Transverse colon (tissue), 4 donors: ENCODE measurements at regions not wholly inside any gene's neighbourhood (a gene's known extent, or its start where the extent isn't known, plus 50 kb on each side); places are given as distances from the start of the nearest gene placed in this dataset.

ENCODE experiments used
- DNase-seq: peaks from one replicate; pipeline ENCODE4 v3.0.0-alpha.2; 2019
- H3K27ac ChIP-seq, 4 donors: fragments of 200-600 bp; sonication (generic); 2 replicates each; pipeline ENCODE4 v1.5.1; 2016 to 2018; ENCODE audit warnings: inconsistent platforms in 4 of 4
- H3K27me3 ChIP-seq: fragments of 200-600 bp; sonication (generic); 2 replicates; pipeline ENCODE4 v1.5.1; 2017; ENCODE audit warnings: inconsistent platforms
- H3K36me3 ChIP-seq, 4 donors: fragments of 200-600 bp; sonication (generic); 2 replicates each; pipeline ENCODE4 v1.5.1; 2017 to 2019; ENCODE audit warnings: inconsistent platforms in 4 of 4
- H3K4me1 ChIP-seq, 4 donors: fragments of 200-600 bp; sonication (generic); 2 replicates each; pipeline ENCODE4 v1.5.1; 2017 to 2020; ENCODE audit warnings: inconsistent platforms in 4 of 4
- H3K4me3 ChIP-seq, 4 donors: fragments of 200-600 bp; sonication (generic); 1 replicate in 1 of 4; 2 replicates in 3 of 4; pipeline versions ENCODE4 v1.5.1 to v1.6.1; 2017 to 2019; ENCODE audit warnings: inconsistent platforms in 4 of 4
- H3K9me3 ChIP-seq, 2 donors: fragments of 200-600 bp; sonication (generic); 2 replicates each; pipeline ENCODE4 v1.5.1; 2017 to 2019; ENCODE audit warnings: inconsistent platforms in 2 of 2
- CTCF ChIP-seq, 5 experiments: fragments of 200-600 bp in 3 of 5; fragments of 450-650 bp in 2 of 5; sonication (generic) in 3 of 5; IDR thresholded peaks; 1 replicate in 2 of 5; 2 replicates in 3 of 5; pipeline ENCODE4 v1.5.1; 2016 to 2017; ENCODE audit warnings: antibody characterized with exemption in 5 of 5, inconsistent platforms in 3 of 5, mild to moderate bottlenecking in 2 of 5, moderate library complexity in 1 of 5
- EP300 ChIP-seq: sonication (generic); formaldehyde crosslinking; IDR thresholded peaks from one replicate; pipeline ENCODE4 v1.6.1; 2017; ENCODE audit warnings: antibody characterized with exemption, low read depth
- POLR2A ChIP-seq: fragments of 450-650 bp; IDR thresholded peaks from one replicate; pipeline ENCODE4 v1.6.1; 2016; ENCODE audit warnings: antibody characterized with exemption, mild to moderate bottlenecking, moderate library complexity
- POLR2AphosphoS5 ChIP-seq, 3 donors: sonication (generic); formaldehyde crosslinking; IDR thresholded peaks; one replicate each; pipeline ENCODE4 v1.6.1; 2016; ENCODE audit warnings: antibody characterized with exemption in 3 of 3
- WGBS, 2 donors: methylation state at CpG; one replicate each; pipeline ENCODE4 v1.1.5; 2018; ENCODE audit warnings: low coverage in 1 of 2; 5-methylcytosine and 5-hydroxymethylcytosine counted together
- in situ Hi-C, 4 donors: fragments of 200-750 bp; cut with MboI; loops; one replicate each; pipeline versions ENCODE4 v1.15.0 to v1.15.1; 2017; ENCODE audit warnings: low sequenced_read_pairs in 3 of 4, low pct_ligation_motif_present in 1 of 4, low pct_unique_long_range_greater_than_20kb in 1 of 4
- intact Hi-C: fragments of 100-400 bp; cut with DNase I; formaldehyde crosslinking; loops from one replicate; pipeline ENCODE4 v1.15.1; 2023; ENCODE audit warnings: low total_unique reads

GRCh38 chr4:164304101-164304639 is 449.8 kb upstream of the SMIM31 start:
- no peak for DNase-seq
- Histone ChIP-seq H3K9me3 (no peaks in the 10 kb centered on the region), H3K4me3 (no peak overlapping the region), H3K36me3 (no peaks in the 10 kb centered on the region), H3K27me3 (no peaks in the 10 kb centered on the region), H3K27ac (no peak overlapping the region), H3K4me1 (no peaks in the 10 kb centered on the region)
- whole genome bisulfite sequencing, 2 donors = 49 to 67% methylated on average over 2 of the region's 2 CpGs
- intact Hi-C loops (no loop called here), in situ Hi-C loops (no loop called here)
- no peak for TF ChIP-seq CTCF (IDR thresholded peaks at IDR 0.05)

DNA sequence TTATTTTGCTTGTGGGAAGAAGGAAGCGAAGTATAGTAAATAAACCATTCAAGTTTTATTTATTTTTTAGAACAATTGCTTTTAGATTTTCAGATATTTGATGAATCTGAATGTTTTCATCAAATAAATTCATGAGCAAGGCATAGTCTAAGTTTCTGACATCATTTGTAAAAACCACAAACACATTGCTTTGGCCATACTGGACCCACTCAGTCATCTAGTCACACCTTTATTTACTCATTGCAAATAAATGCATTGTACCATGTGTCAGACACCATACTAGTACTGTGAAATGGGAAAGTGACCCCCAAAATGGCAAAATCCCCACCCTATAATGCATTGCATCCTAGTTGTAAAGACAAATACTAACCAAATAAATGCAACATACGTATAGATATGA is 449.1 kb upstream of the SMIM31 start:
- Histone ChIP-seq H3K27me3 (no peaks in the 10 kb centered on the region), H3K4me1 (no peaks in the 10 kb centered on the region), H3K27ac (no peak overlapping the region), H3K36me3 (no peaks in the 10 kb centered on the region), H3K9me3 (no peaks in the 10 kb centered on the region), H3K4me3 (no peak overlapping the region)
- DNase-seq = no peak
- TF ChIP-seq POLR2AphosphoS5 (IDR thresholded peaks at IDR 0.05) = no peak
- TF ChIP-seq CTCF (IDR thresholded peaks at IDR 0.05) = no peak
- no peak for TF ChIP-seq EP300
- no peak for TF ChIP-seq POLR2A
- in situ Hi-C loops = no loop called here
- WGBS, 2 donors = 69 to 71% methylated on average over 2 of the region's 2 CpGs
- intact Hi-C loops = no loop called here

DNA sequence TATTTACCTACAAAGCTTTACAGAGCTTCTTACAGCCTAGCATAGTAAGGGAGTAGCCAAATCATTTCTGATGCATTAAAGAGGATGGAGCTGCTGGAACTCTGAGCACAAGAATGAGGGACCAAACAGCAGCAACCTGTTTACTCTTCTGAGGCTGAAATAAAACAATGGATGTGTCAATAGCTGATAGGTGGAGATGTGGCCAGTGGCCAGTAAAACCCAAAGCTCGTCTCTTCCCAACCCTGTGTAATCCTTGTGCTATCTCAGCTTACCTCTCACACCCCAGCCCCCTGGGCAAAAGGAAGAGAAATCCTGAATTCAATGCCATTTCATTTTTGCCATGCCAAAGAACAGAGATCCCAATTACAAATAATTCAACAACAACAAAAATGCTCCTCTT is 446.7 kb upstream of the SMIM31 start:
- no peaks in the 10 kb centered on the region for H3K9me3 ChIP-seq
- in situ Hi-C loops = no loop called here
- TF ChIP-seq POLR2AphosphoS5 (IDR thresholded peaks at IDR 0.05) = no peak
- TF ChIP-seq EP300 = no peak
- no peak for TF ChIP-seq CTCF (IDR thresholded peaks at IDR 0.05)
- no peak for TF ChIP-seq POLR2A

GRCh38 chr4:164312671-164313070 is 441.3 kb upstream of the SMIM31 start:
- in situ Hi-C loops = no loop called here

More for the DNA sequence above, 446.7 kb upstream of the SMIM31 start:
- intact Hi-C loops = no loop called here
- no peaks in the 10 kb centered on the region for H3K27me3 ChIP-seq
- 38 to 60% methylated on average over 1 of the region's 1 CpG for WGBS, 2 donors
- no peak for DNase-seq
- no peaks in the 10 kb centered on the region for H3K4me1 ChIP-seq
- H3K4me3 ChIP-seq = no peak overlapping the region
- no peak overlapping the region for H3K27ac ChIP-seq
- no peaks in the 10 kb centered on the region for H3K36me3 ChIP-seq

More at GRCh38 chr4:164312671-164313070, 441.3 kb upstream of the SMIM31 start:
- Histone ChIP-seq H3K4me3 (no peak overlapping the region), H3K27ac (no peak overlapping the region), H3K4me1 (no peaks in the 10 kb centered on the region), H3K36me3 (no peaks in the 10 kb centered on the region), H3K27me3 (no peaks in the 10 kb centered on the region), H3K9me3 (no peaks in the 10 kb centered on the region)
- intact Hi-C loops = no loop called here
- TF ChIP-seq CTCF (IDR thresholded peaks at IDR 0.05) (no peak), EP300 (no peak), POLR2AphosphoS5 (IDR thresholded peaks at IDR 0.05) (no peak), POLR2A (no peak)
- no peak for DNase-seq
- 83 to 91% methylated on average over 6 of the region's 6 CpGs for WGBS, 2 donors
